HG03097 (cell line): ENCODE measurements at regions not wholly inside any gene's neighbourhood (a gene's known extent, or its start where the extent isn't known, plus 50 kb on each side); places are given as distances from the start of the nearest gene placed in this dataset.

ENCODE experiments used
- ATAC-seq: cut with Tn5 transposase; IDR thresholded peaks from one replicate; pipeline ENCODE4 v1.9.1; 2021; ENCODE audit not compliant: unreplicated experiment, low FRiP score

GRCh38 chr7:24178811-24179570 is 105.0 kb upstream of the NPY start:
- no peak for ATAC-seq

DNA sequence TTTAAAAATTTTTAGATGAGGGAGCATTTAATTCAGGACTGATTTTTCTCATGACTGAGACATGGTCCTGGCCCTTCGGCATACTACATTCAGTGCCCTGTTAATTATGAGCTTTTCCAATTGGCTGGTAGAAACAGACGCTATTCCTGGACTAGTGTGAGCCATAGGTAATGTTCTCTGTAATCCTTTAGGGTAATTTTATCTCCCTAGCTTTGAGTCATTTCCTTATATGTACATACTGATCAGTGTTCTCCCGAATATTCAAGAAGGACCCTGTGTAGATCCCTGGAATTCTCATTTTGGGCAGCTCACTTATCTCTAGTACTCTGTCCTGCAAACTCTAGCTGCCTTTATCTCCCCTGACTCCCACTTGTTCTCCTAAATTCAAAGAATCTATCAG is 92.6 kb upstream of the NPY start:
- ATAC-seq: no peak

- ATAC-seq: no peak
These were observed 91.9 kb upstream of the NPY start for GRCh38 chr7:24192053-24192452.

DNA sequence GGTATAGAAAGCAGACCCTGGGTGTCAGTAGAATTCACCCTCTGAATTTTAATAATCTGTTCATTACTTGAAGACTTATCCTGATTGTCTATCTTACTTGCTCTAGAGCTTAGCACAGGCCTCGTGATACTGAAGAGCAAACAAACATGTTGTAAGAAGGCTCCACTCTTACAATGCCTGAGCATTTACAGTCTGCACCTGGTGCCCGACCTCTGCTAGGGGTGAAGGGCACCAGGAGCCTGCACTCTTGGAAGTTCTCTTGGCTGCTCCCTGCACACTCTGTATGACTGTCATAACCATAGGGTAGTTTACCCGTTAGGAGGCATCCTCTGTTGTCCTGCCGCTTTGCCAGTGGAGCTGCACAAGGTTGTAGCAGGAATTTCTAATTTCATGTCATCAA is 91.3 kb upstream of the NPY start:
- no peak for ATAC-seq

DNA sequence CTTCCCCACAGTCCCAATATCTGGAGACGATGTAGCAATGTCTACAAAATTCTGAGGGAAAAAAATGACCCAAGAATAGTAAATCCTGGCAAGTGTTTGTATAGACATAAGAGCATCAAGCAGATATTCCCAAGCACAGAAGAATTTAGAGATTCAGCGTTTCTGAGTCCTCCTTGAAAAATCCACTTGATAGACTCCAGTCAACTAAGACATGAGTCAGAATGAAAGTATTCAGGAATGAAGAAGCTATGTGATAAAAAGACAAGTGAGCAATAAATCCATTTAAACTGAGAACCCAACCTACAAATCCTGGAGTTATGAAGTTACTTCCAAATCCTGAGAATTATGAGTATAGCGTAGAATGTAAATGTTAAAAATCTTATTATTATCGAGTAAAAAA is 86.1 kb upstream of the NPY start:
- no peak for ATAC-seq

- no peak for ATAC-seq
These were observed 84.0 kb upstream of the NPY start for GRCh38 chr7:24199978-24200377.

DNA sequence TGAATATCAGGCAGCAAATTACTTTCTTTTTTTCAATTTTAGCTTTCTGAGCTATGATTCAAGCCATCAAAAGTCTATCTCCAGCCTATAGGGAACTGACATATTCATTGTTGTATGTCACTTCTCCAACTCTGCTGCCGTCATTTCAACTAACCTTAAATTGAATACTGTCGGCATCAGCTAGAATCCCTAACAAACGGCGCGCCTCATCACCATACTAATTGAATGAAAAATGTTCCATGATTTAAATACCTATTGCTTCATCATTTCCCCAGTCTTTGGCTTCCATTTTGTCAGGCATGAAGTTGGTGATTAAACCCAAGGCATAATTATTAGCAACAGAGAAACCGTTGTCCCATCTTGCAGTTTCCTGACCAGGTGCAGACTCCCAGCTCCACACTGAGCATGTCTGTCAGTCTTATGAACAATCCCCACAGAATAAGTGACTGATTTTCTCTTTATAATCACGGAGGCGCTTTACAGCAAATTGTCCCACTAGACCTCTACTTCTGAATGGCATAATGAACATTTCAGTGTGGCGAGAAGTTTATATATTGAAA is 83.5 kb upstream of the NPY start:
- no peak for ATAC-seq

DNA sequence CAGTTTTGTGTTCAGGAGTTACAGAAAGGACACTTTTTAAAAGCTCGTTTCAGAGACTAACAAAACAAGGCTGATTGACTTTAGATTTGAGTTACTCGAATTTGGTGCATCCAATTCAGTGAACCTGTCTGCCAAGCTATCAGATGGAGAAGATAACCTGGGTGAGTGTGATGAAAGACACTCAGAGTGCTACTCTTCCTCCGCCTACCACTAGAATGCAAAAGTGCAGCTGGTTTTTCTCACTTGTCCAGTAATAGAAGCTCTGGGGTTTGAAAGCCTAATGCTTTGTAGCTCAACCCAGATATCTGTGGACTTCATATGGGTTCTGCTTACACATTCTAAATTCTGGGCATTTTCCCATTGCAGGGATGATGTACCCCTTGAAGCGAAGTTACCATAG is 82.8 kb upstream of the NPY start:
- ATAC-seq: no peak

GRCh38 chr7:24212073-24212472 is 71.9 kb upstream of the NPY start:
- ATAC-seq: no peak

DNA sequence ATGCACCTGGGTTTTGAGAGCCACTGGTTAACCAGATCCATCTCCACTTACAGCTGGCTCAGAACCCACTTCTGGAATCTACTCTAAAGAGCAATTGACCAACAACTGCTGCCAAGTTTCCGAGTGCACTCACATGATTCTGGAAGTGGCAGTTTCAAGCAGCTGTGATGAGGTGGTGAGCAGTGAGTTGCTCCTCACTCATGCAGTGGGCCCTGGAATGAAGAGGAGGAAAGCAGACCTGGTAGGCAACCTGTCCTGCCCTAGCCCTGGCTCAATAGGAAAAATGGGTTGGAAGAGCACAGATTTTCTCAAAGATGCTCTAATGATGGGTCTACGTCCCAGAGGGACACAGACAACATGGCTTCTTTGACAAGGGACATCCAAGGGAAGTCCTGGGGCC is 70.7 kb upstream of the NPY start:
- ATAC-seq: no peak

GRCh38 chr7:24214670-24215069 is 69.3 kb upstream of the NPY start:
- ATAC-seq: no peak

DNA sequence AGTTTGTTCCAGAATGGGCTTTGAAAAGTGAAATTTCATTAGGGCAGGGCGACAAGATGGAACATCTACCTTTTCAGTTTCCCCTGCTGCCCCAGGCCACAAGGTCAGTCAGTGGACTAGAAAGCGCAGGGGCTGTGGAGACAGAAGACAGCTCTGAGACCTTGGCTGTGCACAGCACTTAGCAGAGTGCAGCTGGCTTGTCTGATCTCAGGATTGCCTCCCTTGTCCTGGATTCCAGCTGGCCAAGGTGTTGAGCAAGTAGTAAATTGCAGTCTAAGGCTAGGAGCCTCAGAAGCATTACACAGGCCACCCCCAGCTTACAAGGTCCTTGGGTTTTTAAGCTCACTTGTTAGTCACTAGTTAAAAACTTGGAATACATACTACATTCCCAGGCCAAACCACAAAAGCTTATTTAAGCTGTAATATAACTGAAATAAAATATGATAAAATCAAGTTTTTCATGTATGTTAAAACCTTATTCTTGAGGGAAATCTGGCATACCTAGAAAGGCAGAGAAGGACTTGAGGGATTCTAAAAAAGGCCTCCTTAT is 67.3 kb upstream of the NPY start:
- no peak for ATAC-seq

- ATAC-seq: no peak
These were observed 62.5 kb upstream of the NPY start for GRCh38 chr7:24221500-24221899.

- peak; percentile 46 for ATAC-seq
These were observed 56.9 kb upstream of the NPY start for GRCh38 chr7:24227068-24227467.

DNA sequence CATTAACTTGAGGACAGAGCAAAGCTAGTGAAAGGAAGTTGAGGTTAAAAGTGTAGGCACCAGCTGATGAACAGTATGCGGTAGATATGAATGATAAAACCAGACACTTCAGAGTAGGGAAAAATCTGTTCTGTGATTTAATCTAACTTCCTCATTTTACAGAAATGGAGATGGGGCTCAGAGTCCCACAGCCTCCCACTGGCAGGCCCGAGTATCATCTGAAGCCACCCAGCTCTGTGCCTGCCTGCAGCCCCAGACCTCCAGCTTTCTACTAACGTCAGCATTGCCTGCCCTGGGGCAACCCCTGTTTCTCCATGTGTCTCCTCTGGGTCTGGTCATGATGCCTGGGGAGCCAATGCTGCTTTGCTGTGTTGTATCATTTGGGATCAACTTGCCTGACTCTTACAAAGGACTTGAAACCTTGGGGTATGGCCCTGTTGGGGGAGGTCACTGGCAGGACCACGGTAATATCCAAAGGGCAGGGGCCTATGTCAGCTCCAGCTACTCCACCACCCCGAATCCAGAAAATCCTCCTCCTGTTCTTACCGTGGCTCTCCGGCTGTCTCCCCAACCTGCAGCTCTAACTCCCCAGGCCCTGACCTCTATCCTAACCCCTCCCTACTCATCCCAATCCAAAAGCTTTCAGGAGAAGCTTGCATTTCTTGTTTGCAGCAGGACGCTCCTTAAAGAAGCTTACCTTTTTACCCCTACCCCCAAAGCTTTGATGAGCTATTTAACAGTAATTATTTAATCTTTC is 56.2 kb upstream of the NPY start:
- peak; percentile 87 for ATAC-seq

DNA sequence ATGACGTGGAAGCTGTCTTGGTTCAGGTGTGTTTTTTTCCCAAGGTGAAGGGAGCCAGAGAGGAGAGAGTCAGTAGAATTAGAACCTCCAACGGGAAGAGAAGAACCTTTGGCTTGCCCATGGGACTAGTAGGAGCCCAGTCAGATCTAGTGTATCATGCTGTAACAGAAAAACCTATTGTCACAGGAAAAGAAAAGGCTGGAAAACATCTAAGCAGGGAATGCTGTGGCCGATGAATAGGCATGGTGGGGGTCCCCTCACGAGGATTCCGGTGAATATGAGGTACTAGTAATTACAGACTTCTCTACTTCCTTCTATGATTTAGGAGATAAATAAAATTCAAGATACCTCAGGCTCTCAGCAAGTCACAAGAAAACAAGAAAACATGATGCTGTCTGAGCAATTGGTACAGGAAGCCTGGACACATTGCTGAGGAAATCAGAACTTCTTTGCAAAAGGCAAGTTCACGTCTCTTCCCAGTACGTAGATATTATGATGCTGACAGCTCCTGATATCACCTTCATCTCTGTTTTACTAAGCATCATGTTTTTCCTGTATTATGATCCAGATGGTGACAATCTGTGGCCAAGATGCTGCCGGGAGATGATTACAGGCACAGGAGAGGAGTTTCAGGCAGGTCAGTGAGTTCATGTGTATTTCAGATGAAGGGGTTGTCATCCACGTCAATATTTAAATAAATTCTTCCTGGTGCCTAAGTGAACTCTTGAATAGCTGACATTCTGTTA is 54.3 kb upstream of the NPY start:
- no peak for ATAC-seq

DNA sequence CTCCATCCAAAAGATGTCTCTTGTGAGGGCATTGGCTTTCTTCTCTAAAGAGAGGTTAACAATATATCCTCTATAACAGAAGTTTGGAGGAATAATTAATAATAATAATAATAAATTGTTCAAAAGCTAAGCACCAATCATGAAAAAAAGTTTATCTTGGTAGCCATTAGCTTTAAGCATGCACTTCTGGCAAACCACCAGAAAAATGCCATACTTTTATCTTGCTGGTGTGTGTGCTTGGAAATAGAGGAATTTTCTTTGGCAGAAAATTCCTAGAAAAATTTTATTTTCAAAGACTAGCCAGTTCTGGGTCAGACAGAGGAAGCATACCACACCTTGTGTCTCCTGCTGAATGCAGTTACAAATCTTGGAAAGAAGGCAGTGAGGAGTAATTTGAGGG is 52.5 kb upstream of the NPY start:
- ATAC-seq: no peak

DNA sequence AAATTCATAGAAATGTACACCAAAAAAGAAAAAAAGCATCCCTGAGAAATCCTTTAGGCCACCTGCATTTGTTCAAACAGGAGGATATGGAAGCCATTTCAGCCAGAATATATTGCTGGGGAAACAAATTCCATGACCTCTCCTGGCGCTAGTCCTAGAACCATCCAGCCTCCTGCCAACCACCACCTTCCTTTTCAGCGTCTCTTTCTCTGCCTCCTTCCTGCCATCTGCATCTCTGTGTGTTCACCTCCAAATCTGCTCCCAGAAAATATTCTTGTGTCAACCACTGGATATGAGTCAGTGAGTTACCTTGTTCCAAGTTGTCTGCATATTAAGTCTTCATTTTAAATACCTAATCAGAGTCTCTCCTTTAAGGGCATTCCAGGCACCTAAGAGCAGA is 50.6 kb upstream of the NPY start:
- no peak for ATAC-seq
